GM12878 (cell line): ENCODE measurements at regions not wholly inside any gene's neighbourhood (a gene's known extent, or its start where the extent isn't known, plus 50 kb on each side); places are given as distances from the start of the nearest gene placed in this dataset.

Experiments used
- CREM ChIP-seq: IDR thresholded peaks from 2 replicates; pipeline ENCODE4 v1.6.1; 2014; ENCODE audit warnings: antibody characterized with exemption, low read depth
- EZH2 ChIP-seq: IDR thresholded peaks from 2 replicates; pipeline ENCODE4 v1.6.1; 2012; ENCODE audit warnings: low read depth, mild to moderate bottlenecking, control low read depth, inconsistent platforms, low read length, borderline replicate concordance; ENCODE audit not compliant: control insufficient read depth
- FOXK2 ChIP-seq: fragments of 450-650 bp; IDR thresholded peaks from 2 replicates; pipeline ENCODE4 v1.6.1; 2017; ENCODE audit warnings: mild to moderate bottlenecking, moderate library complexity
- GABPA ChIP-seq: IDR thresholded peaks from 2 replicates; pipeline ENCODE4 v1.6.1; 2014; ENCODE audit warnings: antibody characterized with exemption, low read depth, mild to moderate bottlenecking, inconsistent platforms
- SRF ChIP-seq, 2 experiments: IDR thresholded peaks; 2 replicates each; pipeline ENCODE4 v1.6.1; 2011; ENCODE audit warnings: low read depth in 2 of 2, low read length in 2 of 2, mild to moderate bottlenecking in 1 of 2, moderate library complexity in 1 of 2
- TF ChIP-seq, protein P1 (sequence below): IDR thresholded peaks from 2 replicates; pipeline ENCODE4 v1.6.1; 2011; ENCODE audit warnings: borderline replicate concordance, low read depth, mild to moderate bottlenecking, moderate library complexity, low read length; ENCODE audit not compliant: insufficient read depth, poor library complexity, severe bottlenecking
- TF ChIP-seq, protein P2 (sequence below), 3 experiments: IDR thresholded peaks in 2 of 3; conservative IDR thresholded peaks in 1 of 3; 2 replicates each; pipeline ENCODE4 v1.5.1; 2011; ENCODE audit warnings: low read depth in 3 of 3, low read length in 3 of 3, mild to moderate bottlenecking in 3 of 3, control low read depth in 2 of 3, moderate library complexity in 2 of 3, inconsistent platforms in 1 of 3, mixed read lengths in 1 of 3; ENCODE audit not compliant: control insufficient read depth in 2 of 3, insufficient read depth in 1 of 3; ENCODE audit errors: extremely low read depth in 1 of 3

DNA sequence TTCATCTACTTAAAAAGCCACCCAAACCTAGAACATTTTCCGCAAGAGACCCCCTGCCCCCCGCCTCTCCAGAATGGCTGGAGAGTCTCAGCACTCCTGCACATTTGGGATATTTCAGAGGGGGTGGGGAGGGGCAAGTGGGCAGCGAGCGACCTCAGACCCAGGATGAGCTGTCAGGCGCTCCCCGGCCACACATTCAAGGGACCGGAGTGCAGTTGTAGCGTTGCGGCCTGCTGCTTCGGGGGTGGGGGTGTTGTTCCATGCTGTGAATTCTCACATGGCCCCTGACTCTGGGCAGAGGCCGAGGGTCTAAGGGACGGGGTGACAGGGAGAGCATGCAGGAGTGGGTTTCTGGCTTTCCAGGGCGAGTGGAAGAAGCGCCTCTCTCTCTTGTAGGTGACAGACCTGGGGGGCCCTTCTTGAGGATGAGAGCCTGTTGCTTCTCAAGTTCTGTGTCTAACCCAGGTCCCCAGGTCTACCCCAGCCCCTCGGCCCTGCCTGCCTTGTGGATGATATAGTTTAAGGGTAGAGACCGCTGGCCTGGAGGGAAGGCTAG lies 231.2 kb downstream of the SEC14L1 start:
- TF ChIP-seq EZH2 (no peak), SRF (IDR thresholded peaks at IDR 0.05; ENCODE audit: low read depth in 2 of 2, low read length in 2 of 2) (no peak), GABPA (no peak), FOXK2 (no peak), CREM (no peak)
- TF ChIP-seq, protein P1, sequence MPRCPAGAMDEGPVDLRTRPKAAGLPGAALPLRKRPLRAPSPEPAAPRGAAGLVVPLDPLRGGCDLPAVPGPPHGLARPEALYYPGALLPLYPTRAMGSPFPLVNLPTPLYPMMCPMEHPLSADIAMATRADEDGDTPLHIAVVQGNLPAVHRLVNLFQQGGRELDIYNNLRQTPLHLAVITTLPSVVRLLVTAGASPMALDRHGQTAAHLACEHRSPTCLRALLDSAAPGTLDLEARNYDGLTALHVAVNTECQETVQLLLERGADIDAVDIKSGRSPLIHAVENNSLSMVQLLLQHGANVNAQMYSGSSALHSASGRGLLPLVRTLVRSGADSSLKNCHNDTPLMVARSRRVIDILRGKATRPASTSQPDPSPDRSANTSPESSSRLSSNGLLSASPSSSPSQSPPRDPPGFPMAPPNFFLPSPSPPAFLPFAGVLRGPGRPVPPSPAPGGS, result no peak
- TF ChIP-seq, protein P2, sequence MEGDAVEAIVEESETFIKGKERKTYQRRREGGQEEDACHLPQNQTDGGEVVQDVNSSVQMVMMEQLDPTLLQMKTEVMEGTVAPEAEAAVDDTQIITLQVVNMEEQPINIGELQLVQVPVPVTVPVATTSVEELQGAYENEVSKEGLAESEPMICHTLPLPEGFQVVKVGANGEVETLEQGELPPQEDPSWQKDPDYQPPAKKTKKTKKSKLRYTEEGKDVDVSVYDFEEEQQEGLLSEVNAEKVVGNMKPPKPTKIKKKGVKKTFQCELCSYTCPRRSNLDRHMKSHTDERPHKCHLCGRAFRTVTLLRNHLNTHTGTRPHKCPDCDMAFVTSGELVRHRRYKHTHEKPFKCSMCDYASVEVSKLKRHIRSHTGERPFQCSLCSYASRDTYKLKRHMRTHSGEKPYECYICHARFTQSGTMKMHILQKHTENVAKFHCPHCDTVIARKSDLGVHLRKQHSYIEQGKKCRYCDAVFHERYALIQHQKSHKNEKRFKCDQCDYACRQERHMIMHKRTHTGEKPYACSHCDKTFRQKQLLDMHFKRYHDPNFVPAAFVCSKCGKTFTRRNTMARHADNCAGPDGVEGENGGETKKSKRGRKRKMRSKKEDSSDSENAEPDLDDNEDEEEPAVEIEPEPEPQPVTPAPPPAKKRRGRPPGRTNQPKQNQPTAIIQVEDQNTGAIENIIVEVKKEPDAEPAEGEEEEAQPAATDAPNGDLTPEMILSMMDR (IDR thresholded peaks at IDR 0.05 in 2 of 3, conservative IDR thresholded peaks at IDR 0.05 in 1 of 3; ENCODE audit: control insufficient read depth in 2 of 3, extremely low read depth in 1 of 3, insufficient read depth in 1 of 3, low read depth in 3 of 3, low read length in 3 of 3), result no peak
